Adrenal gland (tissue), 9 donors: ENCODE measurements at regions not wholly inside any gene's neighbourhood (a gene's known extent, or its start where the extent isn't known, plus 50 kb on each side); places are given as distances from the start of the nearest gene placed in this dataset.

Experiments
- DNase-seq, 7 donors: peaks; one replicate each; pipeline ENCODE4 v3.0.0-alpha.2; 2019 to 2020
- H3K27ac ChIP-seq, 5 donors: fragments of 200-600 bp; sonication (generic) in 4 of 5; 1 replicate in 3 of 5; 2 replicates in 2 of 5; pipeline versions ENCODE4 v1.5.1 to v1.8.0; 2016 to 2020; ENCODE audit warnings: mild to moderate bottlenecking in 1 of 5
- H3K27me3 ChIP-seq: fragments of 200-600 bp; 2 replicates; pipeline ENCODE4 v1.8.0; 2021
- H3K36me3 ChIP-seq, 2 donors: fragments of 200-600 bp; replicated peaks in 1 of 2; 1 replicate in 1 of 2; 2 replicates in 1 of 2; pipeline versions ENCODE4 v1.5.1 to v1.8.0; 2018 to 2022
- H3K4me1 ChIP-seq, 2 donors: fragments of 200-600 bp; replicated peaks in 1 of 2; 1 replicate in 1 of 2; 2 replicates in 1 of 2; pipeline versions ENCODE4 v1.5.1 to v1.8.0; 2018 to 2021
- H3K4me3 ChIP-seq, 4 donors: fragments of 200-600 bp; sonication (generic) in 3 of 4; one replicate each; pipeline ENCODE4 v1.5.1; 2016 to 2018
- H3K9me3 ChIP-seq, 3 donors: fragments of 200-600 bp; sonication (generic) in 1 of 3; replicated peaks in 1 of 3; 1 replicate in 2 of 3; 2 replicates in 1 of 3; pipeline versions ENCODE4 v1.5.1 to v1.8.0; 2016 to 2021
- CTCF ChIP-seq, 6 experiments: fragments of 450-650 bp in 4 of 6; fragments of 200-600 bp in 2 of 6; sonication (generic) in 1 of 6; IDR thresholded peaks; 1 replicate in 5 of 6; 2 replicates in 1 of 6; pipeline versions ENCODE4 v1.5.1 to v1.8.0; 2016 to 2021; ENCODE audit warnings: antibody characterized with exemption in 6 of 6, mild to moderate bottlenecking in 2 of 6, moderate library complexity in 1 of 6
- POLR2A ChIP-seq, 2 donors: fragments of 450-650 bp; IDR thresholded peaks; one replicate each; pipeline ENCODE4 v1.6.1; 2017; ENCODE audit warnings: antibody characterized with exemption in 2 of 2, mild to moderate bottlenecking in 2 of 2, moderate library complexity in 1 of 2
- whole genome bisulfite sequencing, 4 donors: extraction: QIAGEN DNeasy Blood & Tissue Kit in 2 of 4; methylation state at CpG; one replicate each; pipeline versions ENCODE4 v1.1.5 to v1.1.7; 2013 to 2017; 5-methylcytosine and 5-hydroxymethylcytosine counted together
- intact Hi-C, 2 donors: fragments of 100-400 bp; cut with DNase I; formaldehyde crosslinking; loops; one replicate each; pipeline versions ENCODE4 v1.14.1 to v1.15.0; 2022 to 2023
- donor health status: healthy with polysubstance abuse.
- donor health status: Bipolar disorder and iron deficiency.
- donor health status: DM: yes; HTN: yes; CAD: no.
- donor health status: DM: no; HTN: no; CAD: no.
- donor health status: DM: no; HTN: no; CAD: no.

- intact Hi-C loops = no loop called here
- Histone ChIP-seq H3K36me3 (no peaks in the 10 kb centered on the region), H3K27me3 (no peaks in the 10 kb centered on the region), H3K4me1 (peaks cover 0 to 11% of the 10 kb centered on the region in 2 donors), H3K9me3 (no peaks in the 10 kb centered on the region), H3K27ac (no peak overlapping the region), H3K4me3 (no peak overlapping the region)
- DNase-seq = peak in 1 of 7 donors; percentile 26
- WGBS, 4 donors = 81 to 86% (median 83%) methylated on average over 2 of the region's 2 CpGs
- no peak for TF ChIP-seq CTCF (IDR thresholded peaks at IDR 0.05)
- no peak for TF ChIP-seq POLR2A (IDR thresholded peaks at IDR 0.05)
These were observed 401.3 kb downstream of the ENC1 start for GRCh38 chr5:74239261-74239660.

- Histone ChIP-seq H3K36me3 (no peaks in the 10 kb centered on the region), H3K4me3 (no peak overlapping the region), H3K4me1 (peaks cover 0 to 11% of the 10 kb centered on the region in 2 donors), H3K9me3 (no peaks in the 10 kb centered on the region), H3K27ac (no peak overlapping the region), H3K27me3 (no peaks in the 10 kb centered on the region)
- DNase-seq = no peak
- WGBS, 4 donors = 76 to 89% (median 86%) methylated on average over 3 of the region's 3 CpGs
- TF ChIP-seq POLR2A (IDR thresholded peaks at IDR 0.05) (no peak), CTCF (IDR thresholded peaks at IDR 0.05) (no peak)
- intact Hi-C loops = no loop called here
These were observed 402.9 kb downstream of the ENC1 start for GRCh38 chr5:74237571-74238145.

- TF ChIP-seq POLR2A (IDR thresholded peaks at IDR 0.05) = no peak
- TF ChIP-seq CTCF (IDR thresholded peaks at IDR 0.05) = no peak
- intact Hi-C loops = no loop called here
These were observed 405.0 kb downstream of the ENC1 start for GRCh38 chr5:74235552-74235951.

GRCh38 chr5:74233571-74233970 is 407.0 kb downstream of the ENC1 start:
- intact Hi-C loops = no loop called here
- no peaks in the 10 kb centered on the region for H3K27me3 ChIP-seq
- no peaks in the 10 kb centered on the region for H3K36me3 ChIP-seq
- no peaks in the 10 kb centered on the region for H3K4me1 ChIP-seq
- DNase-seq = no peak
- H3K4me3 ChIP-seq = no peak overlapping the region
- WGBS, 4 donors = 85 to 96% (median 88%) methylated on average over 1 of the region's 1 CpG
- H3K9me3 ChIP-seq = no peaks in the 10 kb centered on the region
- H3K27ac ChIP-seq = no peak overlapping the region
- TF ChIP-seq POLR2A (IDR thresholded peaks at IDR 0.05) = no peak
- no peak for TF ChIP-seq CTCF (IDR thresholded peaks at IDR 0.05)

More at GRCh38 chr5:74235552-74235951, 405.0 kb downstream of the ENC1 start:
- no peak for DNase-seq
- Histone ChIP-seq H3K27me3 (no peaks in the 10 kb centered on the region), H3K4me3 (no peak overlapping the region), H3K4me1 (no peaks in the 10 kb centered on the region), H3K9me3 (no peaks in the 10 kb centered on the region), H3K36me3 (no peaks in the 10 kb centered on the region), H3K27ac (no peak overlapping the region)
